Right lung (tissue), 2 donors: ENCODE measurements at regions not wholly inside any gene's neighbourhood (a gene's known extent, or its start where the extent isn't known, plus 50 kb on each side); places are given as distances from the start of the nearest gene placed in this dataset.

ENCODE experiments used
- DNase-seq, 2 donors: peaks; one replicate each; pipeline ENCODE4 v3.0.0-alpha.2; 2013

- DNase-seq, result no peak
These were observed 157.3 kb upstream of the CTNNA2 start for GRCh38 chr2:79355569-79355968.

DNA sequence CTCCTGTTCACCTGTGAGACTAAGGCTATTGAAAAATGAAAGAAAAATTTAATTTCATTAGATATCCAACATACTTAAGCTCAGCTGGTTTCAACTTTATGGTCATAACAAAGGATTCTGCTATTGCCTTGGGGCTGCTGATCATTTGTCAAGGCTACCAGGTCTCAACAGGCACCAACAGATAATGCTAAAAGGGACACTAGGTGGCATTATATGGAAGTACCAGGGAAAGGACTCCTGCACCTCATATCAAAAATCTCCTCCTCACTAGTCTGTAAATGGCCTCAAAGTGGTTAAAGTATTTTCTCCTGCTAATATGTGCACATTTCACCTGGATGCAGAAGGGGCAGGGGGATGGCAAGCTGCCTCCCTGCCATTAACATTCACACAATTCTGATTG, 167.9 kb upstream of the REG3A start:
- no peak for DNase-seq

GRCh38 chr2:79320871-79321270, 161.3 kb upstream of the REG3A start:
- DNase-seq, result no peak

GRCh38 chr2:79294994-79295393, 135.4 kb upstream of the REG3A start:
- no peak for DNase-seq

DNA sequence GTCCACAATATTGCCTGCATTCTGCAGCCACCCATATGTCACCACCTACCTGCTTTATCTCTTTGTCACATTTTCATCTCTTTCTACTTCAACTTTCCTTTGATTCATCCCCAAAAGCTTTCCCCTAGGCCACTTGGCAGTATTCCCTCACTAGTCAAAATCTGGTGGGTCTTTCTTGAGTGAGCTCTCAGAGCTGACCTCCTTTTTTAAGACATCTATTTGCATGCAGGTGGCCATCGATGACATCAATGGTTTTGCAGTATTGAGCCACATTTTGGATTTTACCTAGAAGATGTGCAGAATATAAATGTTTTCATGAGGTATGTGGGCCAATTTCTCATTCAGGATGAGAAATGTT, 133.4 kb upstream of the REG3A start:
- no peak for DNase-seq

GRCh38 chr2:79292239-79292957, 132.8 kb upstream of the REG3A start:
- DNase-seq, result no peak

DNA sequence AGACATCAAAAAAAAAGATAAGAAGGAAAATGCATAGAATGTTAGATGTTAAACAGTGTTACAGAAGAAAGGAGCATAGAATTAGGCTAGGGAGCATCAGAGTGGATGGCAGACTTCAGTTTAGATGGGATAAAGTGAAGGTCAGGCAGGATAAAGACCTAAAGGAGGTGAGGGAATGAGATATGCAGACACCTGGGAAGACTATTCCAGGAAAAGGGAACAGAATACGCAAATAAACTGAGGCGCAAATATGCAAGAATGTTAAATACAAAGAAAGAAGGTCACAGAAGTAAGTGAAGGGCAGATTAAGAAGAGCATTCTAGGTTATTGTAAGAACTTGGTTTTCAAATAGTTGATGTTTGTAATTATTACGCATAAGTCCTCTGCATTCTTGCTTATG, 116.3 kb upstream of the REG3A start:
- no peak for DNase-seq

DNA sequence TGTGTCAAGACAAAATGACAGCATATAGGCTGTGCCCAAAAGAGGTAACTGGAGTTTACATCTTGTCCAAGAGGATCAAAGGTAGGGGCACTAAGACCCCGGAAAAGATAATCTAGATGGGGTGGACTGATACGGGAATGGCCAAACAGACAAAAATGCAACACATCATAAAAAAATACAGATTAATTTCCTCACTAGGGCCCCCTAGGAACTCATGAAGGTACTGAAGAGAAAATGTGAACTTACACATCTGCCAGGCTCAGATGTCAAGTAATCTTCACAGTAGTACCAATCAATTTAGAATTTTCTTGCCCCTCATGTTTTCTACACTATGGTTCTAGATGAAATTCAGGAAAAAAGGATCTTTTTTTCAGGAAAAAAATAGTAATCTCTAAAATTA, 115.6 kb upstream of the REG3A start:
- no peak for DNase-seq

- DNase-seq, result no peak
These were observed 113.1 kb upstream of the REG3A start for GRCh38 chr2:79272616-79273015.

GRCh38 chr2:79271456-79271855, 111.9 kb upstream of the REG3A start:
- DNase-seq, result no peak

DNA sequence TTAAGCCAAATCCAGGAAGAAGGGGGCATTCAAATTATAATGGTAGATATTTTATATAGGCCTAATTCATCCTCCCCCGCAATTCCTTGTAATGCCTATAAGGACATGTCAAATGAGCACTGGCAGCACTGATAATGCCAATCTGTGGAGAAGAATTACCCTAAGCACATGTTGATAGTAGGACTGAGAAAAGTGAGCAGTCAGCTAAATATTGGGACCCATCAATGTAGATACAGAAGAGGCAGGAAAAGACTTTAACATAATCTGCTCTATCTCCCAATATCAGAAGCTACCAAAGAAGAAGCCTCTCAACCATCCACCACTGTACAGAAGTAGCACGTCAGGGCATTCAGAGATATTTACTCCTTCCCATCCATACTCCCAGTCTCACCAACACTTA, 101.3 kb upstream of the REG3A start:
- no peak for DNase-seq

DNA sequence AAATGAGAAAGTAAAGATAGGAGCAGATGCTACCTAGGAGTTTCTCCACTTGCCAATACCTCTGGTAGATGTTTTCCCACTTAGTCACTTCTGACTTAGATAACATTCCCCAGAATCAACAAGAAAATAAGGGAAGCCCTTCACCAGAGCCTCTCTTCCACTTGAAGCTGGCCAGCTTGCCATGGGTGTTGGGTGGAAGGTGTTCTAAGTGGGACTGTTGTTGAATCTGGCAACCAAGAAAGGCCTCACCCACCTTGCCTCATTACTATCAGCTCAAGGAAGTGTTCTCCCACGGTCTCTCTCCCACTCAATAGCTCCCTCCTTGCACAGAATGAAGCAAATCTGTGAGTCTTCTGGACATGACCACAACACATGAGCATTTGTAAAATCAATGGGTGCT, 100.4 kb upstream of the REG3A start:
- no peak for DNase-seq

DNA sequence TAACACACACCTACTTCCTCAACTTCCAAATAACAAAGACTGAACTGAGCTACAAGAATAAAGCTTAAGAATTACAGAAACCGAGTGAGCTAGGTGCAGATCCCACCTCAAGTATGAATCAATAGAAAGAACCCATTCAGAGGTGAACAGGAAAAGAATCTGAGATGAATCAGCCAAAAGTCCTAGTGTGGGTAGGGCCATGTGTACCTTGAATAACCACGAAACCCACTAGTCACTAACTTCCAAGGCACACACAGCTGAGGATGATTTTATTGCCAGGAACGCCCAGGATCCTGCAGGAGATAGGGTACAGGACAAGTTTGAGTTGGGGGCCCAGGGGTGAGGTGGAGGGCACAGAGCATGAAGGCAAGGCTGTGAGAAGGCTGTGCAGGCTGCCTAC, 99.7 kb upstream of the REG3A start:
- DNase-seq, result no peak

DNA sequence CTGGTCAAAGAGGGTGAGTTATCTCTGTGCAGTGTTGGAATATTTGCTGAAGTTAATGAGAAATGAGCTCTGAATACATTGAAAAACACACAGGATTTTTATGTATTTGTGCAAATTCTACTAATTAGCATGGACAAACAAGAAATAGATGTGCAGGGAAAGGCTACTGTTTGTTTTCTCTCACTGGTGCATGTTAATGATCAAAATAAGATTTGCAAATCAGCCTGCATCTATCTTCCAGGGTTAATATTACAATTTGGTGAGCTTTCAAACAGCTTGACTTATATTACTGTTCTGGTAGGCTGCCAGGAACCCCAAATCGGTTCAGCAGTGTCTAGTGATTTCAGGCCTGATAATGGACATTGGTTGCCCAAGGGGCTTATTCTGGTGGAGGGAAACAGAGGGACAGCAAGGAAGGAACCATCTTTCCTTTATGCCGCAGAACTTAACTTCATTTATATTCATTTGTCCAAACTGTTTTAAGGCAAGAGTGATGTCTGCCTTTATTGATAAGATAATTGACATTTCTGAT, 93.8 kb upstream of the REG3A start:
- DNase-seq, result no peak

- DNase-seq, result no peak
These were observed 91.1 kb upstream of the REG3A start for GRCh38 chr2:79250656-79251055.

GRCh38 chr2:79248776-79249175, 89.2 kb upstream of the REG3A start:
- no peak for DNase-seq

- DNase-seq, result no peak
These were observed 75.6 kb upstream of the REG3A start for GRCh38 chr2:79235135-79235534.

GRCh38 chr2:79223539-79223938, 64.0 kb upstream of the REG3A start:
- DNase-seq, result no peak

DNA sequence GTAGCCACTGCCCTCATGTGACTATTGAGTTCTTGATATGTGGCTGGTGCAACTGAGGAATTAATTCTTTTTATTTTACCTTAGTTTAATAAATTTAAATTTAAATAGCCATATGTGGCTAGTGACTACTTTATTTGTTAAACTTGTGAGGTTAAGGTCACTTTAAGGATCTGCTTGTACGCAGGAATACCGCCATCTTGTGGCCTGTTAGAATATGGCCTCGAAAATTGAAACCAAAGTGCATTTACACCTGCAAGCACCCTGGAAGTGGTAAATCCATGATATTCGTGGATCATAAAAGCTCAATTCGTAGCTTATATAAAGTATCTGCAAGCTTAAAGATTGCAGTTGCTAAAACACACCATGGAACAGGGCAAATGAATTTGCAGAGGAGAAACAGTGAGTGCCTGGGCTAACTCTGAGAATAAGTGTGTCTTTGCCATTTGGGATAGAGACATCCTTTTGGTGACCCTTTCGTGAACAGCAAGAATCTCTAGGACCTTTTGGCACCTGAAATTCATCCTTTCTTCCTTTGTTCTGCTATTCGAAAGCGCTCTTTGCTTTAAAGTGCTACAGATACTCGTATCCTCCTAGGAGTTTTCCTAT, 59.9 kb upstream of the REG3A start:
- peak in 1 of 2 donors; percentile 13 for DNase-seq

DNA sequence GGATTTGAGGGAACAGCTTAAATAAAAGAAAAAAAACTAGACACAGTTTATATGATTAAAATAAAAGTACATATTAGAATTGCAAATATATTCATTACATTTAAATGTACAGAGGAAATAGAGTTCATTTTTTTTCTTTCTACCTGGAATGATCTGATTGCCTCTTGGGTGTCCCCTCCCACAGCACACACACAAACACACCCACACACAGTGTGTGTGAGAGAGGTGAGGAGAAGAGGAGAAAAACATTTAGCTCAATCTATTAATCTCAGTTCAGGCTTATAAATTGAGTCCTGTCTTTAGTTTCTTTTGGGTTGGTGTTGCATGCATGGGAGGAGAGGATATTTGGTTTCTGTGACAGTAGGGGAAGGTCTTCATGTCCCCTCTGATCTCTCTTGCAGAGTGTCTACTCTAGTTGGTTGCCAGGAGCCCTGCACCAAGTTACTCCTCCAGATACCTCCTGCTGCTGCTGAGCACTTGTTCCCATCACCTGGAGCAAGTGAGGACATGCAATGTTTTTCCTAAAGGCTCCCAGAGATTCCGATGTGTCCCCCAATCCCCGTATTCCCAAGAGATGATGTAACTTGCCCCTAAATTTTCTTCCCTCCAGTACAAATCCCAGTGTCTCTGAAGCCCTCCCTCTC, 50.8 kb upstream of the REG3A start:
- no peak for DNase-seq
